IPS-20b (cell line): ENCODE measurements at regions not wholly inside any gene's neighbourhood (a gene's known extent, or its start where the extent isn't known, plus 50 kb on each side); places are given as distances from the start of the nearest gene placed in this dataset.

Experiments
- H3K27ac ChIP-seq: one replicate; pipeline ENCODE4 v1.5.1; 2013; ENCODE audit warnings: low read length
- H3K27me3 ChIP-seq: 2 replicates; pipeline ENCODE4 v1.6.1; 2013; ENCODE audit warnings: mild to moderate bottlenecking, low read length, inconsistent platforms; ENCODE audit not compliant: insufficient read depth
- H3K36me3 ChIP-seq: 2 replicates; pipeline ENCODE4 v1.6.1; 2013; ENCODE audit warnings: low read depth, mild to moderate bottlenecking, inconsistent platforms, low read length, moderate library complexity; ENCODE audit not compliant: insufficient read depth
- H3K4me1 ChIP-seq: 2 replicates; pipeline ENCODE4 v1.6.1; 2013; ENCODE audit warnings: mild to moderate bottlenecking, control low read depth, inconsistent platforms, low read length, moderate library complexity; ENCODE audit not compliant: insufficient read depth
- H3K4me3 ChIP-seq: 2 replicates; pipeline ENCODE4 v1.5.1; 2013; ENCODE audit warnings: mild to moderate bottlenecking, low read length, inconsistent platforms
- H3K9ac ChIP-seq: 2 replicates; pipeline ENCODE4 v1.6.1; 2013; ENCODE audit warnings: low read depth, mild to moderate bottlenecking, inconsistent platforms, low read length, moderate library complexity
- H3K9me3 ChIP-seq: 2 replicates; pipeline ENCODE4 v1.6.1; 2013; ENCODE audit warnings: mild to moderate bottlenecking, low read depth, low read length, inconsistent platforms; ENCODE audit not compliant: insufficient read depth

DNA sequence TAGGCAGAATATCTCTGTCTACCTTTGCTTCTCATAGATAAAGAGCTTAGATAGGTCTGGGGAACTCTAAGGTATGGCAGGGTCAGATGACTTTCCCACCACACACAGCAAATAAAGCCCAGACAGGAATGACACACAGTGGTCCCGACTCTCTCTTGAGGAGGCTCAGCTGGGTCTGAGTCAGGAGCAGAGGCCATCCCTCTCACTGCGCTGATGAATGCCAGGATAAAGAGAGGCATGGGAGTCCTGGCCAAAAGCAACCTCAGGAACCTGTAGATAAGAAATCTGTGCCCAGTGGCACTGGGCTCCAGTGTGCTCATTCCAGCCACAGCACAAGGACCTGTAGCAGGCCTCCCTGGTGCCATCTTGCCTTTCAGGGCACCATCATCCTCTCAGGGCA lies 129.4 kb upstream of the PARP11 start:
- Histone ChIP-seq H3K36me3 (no peaks in the 10 kb centered on the region), H3K27ac (no peak overlapping the region), H3K9ac (no peak overlapping the region), H3K9me3 (peaks cover 5% of the 10 kb centered on the region; the same call in 1 of the 2 replicates), H3K4me1 (no peaks in the 10 kb centered on the region), H3K27me3 (no peaks in the 10 kb centered on the region), H3K4me3 (no peak overlapping the region)

DNA sequence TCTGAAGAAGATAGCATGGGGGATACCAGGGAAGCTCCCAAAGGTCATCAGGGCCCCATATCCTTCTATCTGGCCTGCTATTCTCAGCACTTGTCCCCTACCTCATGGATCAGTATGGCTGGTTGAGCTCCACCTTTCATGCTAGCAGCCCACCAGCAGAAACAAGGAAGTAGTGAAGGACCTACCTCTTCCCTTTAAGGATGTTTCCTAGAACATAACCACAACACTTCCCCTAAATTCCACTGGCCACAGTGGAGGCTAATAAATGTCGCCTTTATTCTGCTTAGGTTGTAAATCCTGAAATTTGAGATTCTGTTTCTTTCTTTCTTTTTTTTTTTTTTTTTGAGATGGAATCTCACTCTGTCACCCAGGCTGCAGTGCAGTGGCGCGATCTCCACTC lies 128.6 kb upstream of the PARP11 start:
- no peak overlapping the region for H3K4me3 ChIP-seq
- no peak overlapping the region for H3K27ac ChIP-seq
- H3K27me3 ChIP-seq = no peaks in the 10 kb centered on the region
- peaks cover 5% of the 10 kb centered on the region; the same call in 1 of the 2 replicates for H3K9me3 ChIP-seq
- H3K4me1 ChIP-seq = no peaks in the 10 kb centered on the region
- H3K9ac ChIP-seq = no peak overlapping the region
- no peaks in the 10 kb centered on the region for H3K36me3 ChIP-seq

- Histone ChIP-seq H3K27ac (no peak overlapping the region), H3K4me1 (no peaks in the 10 kb centered on the region), H3K4me3 (no peak overlapping the region), H3K9ac (no peak overlapping the region), H3K27me3 (no peaks in the 10 kb centered on the region), H3K9me3 (peaks cover 5% of the 10 kb centered on the region; the same call in 1 of the 2 replicates), H3K36me3 (no peaks in the 10 kb centered on the region)
Observed at GRCh38 chr12:4001031-4001430, 127.8 kb upstream of the PARP11 start.

DNA sequence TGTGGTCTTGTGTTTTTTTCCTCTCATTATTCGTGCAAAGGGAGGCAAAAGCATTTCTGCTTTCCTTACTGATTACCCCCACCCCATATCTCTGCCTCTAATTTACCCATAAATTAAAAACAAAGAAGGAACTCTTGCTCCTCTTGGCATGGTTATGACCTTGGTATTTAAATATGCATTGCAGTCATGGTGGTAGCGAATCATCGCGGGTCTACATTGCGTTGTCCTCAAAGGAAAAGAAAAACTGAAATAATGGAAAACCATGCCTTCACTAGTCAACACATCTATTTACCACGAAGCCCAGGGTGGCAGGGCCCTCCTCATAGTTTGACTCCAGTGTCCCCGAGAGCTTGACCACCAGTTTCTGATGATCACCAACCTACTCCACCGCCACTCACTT lies 126.7 kb upstream of the PARP11 start:
- no peak overlapping the region for H3K9ac ChIP-seq
- no peak overlapping the region for H3K4me3 ChIP-seq
- peaks cover 5% of the 10 kb centered on the region; the same call in 1 of the 2 replicates for H3K9me3 ChIP-seq
- no peaks in the 10 kb centered on the region for H3K27me3 ChIP-seq
- no peak overlapping the region for H3K27ac ChIP-seq
- H3K36me3 ChIP-seq = no peaks in the 10 kb centered on the region
- H3K4me1 ChIP-seq = no peaks in the 10 kb centered on the region

DNA sequence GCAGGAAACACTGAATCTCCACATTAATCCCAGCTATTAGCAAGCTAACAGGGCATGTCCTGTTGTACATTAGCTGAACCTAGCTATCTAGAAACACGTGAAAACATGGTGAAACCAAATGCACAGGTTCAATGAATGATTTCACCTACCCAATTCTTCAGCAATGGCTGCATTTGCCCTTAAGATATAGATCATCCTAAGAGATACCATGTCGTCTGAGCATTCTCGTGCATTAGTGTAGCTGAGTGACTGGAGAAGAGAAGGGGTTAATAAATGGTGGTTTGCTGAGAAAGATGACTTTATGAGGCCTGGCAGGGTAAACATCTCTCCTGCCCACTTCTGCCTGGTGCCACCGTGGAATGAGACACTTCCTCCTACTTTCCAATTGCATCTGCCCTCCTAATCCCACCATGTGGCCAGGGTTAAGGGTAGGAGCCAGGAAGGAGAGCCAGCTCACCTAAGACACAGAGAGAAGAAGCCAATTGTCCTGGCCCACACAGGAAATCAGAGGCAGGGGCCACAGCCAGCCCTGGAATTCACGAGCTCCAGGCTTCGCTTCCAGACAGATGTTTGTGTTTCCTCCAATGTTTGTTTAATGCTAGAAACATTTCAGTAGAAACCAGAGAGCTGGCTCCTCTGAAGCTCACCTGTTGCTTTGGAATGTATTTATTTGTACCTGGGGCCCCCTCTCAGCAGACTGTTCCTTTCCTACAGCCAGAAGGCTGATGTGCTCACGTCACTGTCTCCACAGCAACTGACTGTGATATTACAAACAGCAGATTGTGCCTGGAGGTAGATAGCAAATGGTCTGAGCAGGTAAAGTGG lies 126.0 kb upstream of the PARP11 start:
- peaks cover 5% of the 10 kb centered on the region; the same call in 1 of the 2 replicates for H3K9me3 ChIP-seq
- no peak overlapping the region for H3K9ac ChIP-seq
- no peaks in the 10 kb centered on the region for H3K36me3 ChIP-seq
- H3K4me3 ChIP-seq = no peak overlapping the region
- no peaks in the 10 kb centered on the region for H3K27me3 ChIP-seq
- no peak overlapping the region for H3K27ac ChIP-seq
- no peaks in the 10 kb centered on the region for H3K4me1 ChIP-seq

DNA sequence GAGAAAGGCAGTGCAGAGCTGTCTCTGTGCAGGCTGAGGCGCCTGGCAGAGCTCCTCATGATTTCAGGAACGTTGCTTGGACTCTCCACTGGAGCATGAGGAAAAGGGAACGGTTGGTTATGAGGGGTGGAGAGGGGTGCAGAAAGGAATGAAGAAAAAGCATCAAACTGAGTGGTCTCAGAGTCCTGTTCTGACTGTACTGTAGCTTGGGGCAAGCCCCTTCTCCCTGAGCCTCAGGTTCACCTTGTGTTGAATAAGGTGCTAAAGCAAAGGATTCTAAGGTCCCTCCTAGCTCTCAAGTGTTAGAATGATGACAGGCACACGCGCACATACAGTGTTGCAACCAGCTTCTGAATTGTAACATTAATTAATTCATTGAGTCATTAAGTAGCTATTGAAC lies 125.2 kb upstream of the PARP11 start:
- Histone ChIP-seq H3K4me1 (no peaks in the 10 kb centered on the region), H3K36me3 (no peaks in the 10 kb centered on the region), H3K9me3 (peaks cover 5% of the 10 kb centered on the region; the same call in 1 of the 2 replicates), H3K27me3 (no peaks in the 10 kb centered on the region), H3K27ac (no peak overlapping the region), H3K9ac (no peak overlapping the region), H3K4me3 (no peak overlapping the region)

DNA sequence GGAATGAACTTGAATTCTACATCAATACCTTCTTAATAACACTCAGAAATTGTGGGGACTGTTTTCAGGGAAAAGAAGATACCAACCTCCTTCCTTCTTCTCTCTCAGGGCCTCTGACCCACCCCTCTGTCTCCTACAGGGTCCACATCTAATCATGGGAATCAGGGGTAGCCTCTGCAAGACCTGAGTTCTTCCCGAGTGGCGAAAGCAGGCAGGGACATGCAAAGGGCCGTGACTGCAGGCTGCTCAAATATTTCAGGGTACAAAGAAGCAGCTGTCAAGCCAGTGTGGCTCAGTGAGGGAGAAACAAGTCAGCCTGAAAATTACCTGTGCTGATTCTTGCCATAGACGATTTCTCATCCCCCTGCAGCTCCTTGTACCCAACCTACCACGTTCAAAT lies 123.1 kb upstream of the PARP11 start:
- Histone ChIP-seq H3K27ac (no peak overlapping the region), H3K9me3 (peaks cover 5% of the 10 kb centered on the region; the same call in 1 of the 2 replicates), H3K4me1 (no peaks in the 10 kb centered on the region), H3K9ac (no peak overlapping the region), H3K27me3 (no peaks in the 10 kb centered on the region), H3K4me3 (no peak overlapping the region), H3K36me3 (no peaks in the 10 kb centered on the region)

DNA sequence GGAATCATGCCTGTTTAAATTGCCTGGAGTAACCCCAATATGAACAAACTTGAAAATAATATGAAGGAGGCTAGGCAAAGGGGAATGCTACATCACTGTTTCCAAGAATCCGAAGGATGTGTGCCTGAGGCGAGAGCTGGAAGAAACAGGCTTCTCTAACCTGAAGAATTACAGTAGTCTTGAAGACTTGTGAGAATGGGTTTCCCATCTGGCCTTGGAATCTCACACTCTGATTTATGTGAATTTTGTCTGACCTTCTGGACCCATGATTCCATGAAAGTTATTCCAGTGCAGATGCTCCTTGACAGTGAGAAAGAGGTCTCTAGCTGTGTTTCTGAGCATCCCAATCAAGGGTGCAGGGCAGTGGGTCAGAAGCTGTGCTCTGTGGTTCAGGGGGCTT lies 122.1 kb upstream of the PARP11 start:
- no peaks in the 10 kb centered on the region for H3K27me3 ChIP-seq
- H3K27ac ChIP-seq = no peak overlapping the region
- H3K9me3 ChIP-seq = no peaks in the 10 kb centered on the region

GRCh38 chr12:3994500-3994899 lies 121.3 kb upstream of the PARP11 start:
- no peak overlapping the region for H3K27ac ChIP-seq
- no peaks in the 10 kb centered on the region for H3K27me3 ChIP-seq
- H3K9ac ChIP-seq = no peak overlapping the region
- H3K4me1 ChIP-seq = no peaks in the 10 kb centered on the region
- H3K36me3 ChIP-seq = no peaks in the 10 kb centered on the region
- H3K4me3 ChIP-seq = no peak overlapping the region
- no peaks in the 10 kb centered on the region for H3K9me3 ChIP-seq

More for the DNA sequence above, 122.1 kb upstream of the PARP11 start:
- Histone ChIP-seq H3K4me1 (no peaks in the 10 kb centered on the region), H3K36me3 (no peaks in the 10 kb centered on the region), H3K9ac (no peak overlapping the region), H3K4me3 (no peak overlapping the region)

GRCh38 chr12:3992945-3993344 lies 119.7 kb upstream of the PARP11 start:
- Histone ChIP-seq H3K4me1 (no peaks in the 10 kb centered on the region), H3K4me3 (no peak overlapping the region), H3K9me3 (no peaks in the 10 kb centered on the region), H3K27me3 (no peaks in the 10 kb centered on the region), H3K36me3 (no peaks in the 10 kb centered on the region), H3K9ac (no peak overlapping the region), H3K27ac (no peak overlapping the region)

GRCh38 chr12:3991798-3992580 lies 118.8 kb upstream of the PARP11 start:
- H3K36me3 ChIP-seq = no peaks in the 10 kb centered on the region
- no peak overlapping the region for H3K9ac ChIP-seq
- no peaks in the 10 kb centered on the region for H3K27me3 ChIP-seq
- H3K4me3 ChIP-seq = no peak overlapping the region
- no peaks in the 10 kb centered on the region for H3K9me3 ChIP-seq
- no peaks in the 10 kb centered on the region for H3K4me1 ChIP-seq
- H3K27ac ChIP-seq = no peak overlapping the region
